ENCODE measurements at regions not wholly inside any gene's neighbourhood (a gene's known extent, or its start where the extent isn't known, plus 50 kb on each side); places are given as distances from the start of the nearest gene placed in this dataset.

DNA sequence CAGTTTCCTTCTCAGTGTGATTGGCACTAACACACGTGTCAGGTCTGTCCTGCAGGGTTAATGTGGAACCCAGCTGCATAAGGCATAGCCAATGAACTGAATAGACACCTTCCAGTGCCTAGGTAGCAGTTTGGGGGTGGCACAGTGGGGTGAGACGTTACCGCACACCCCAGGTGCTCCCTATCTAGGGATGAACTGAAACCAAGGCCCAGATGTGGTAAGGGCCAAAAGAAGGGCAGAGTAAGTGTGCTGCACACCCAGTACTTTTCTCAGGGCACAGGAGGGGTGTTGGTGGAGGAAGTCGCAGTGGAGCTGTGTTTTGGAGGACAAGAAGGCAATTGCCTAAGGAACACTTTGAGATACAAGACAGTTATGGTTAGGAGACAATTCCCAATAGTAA lies 317.9 kb upstream of the TSHZ3 start:
- H3K4me3 ChIP-seq (ENCODE audit: low read length): no peak overlapping the region
- DNase-seq (ENCODE audit: low read depth, low spot score): no peak

DNA sequence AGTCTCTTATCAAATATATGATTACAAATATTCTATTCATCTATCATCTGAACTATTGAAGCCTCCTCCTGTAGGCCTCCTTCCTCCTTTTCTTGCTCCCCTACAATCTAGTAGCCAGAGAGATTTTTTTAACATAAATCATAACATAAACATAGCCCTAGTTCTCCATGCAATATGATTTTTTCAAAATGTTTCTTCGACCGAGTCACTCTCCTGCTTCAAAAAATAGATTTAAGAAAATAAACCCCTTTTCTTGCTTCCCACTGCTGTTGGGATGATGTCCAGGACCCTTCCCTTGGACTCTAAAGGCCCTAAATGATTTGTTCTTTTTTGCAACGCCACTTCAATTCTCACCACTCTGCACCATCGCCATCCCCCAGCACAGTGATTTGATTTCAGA lies 319.7 kb upstream of the TSHZ3 start:
- DNase-seq (ENCODE audit: low read depth, low spot score): no peak
- no peak overlapping the region for H3K4me3 ChIP-seq (ENCODE audit: low read length)

GRCh38 chr19:31670931-31671330 lies 321.7 kb upstream of the TSHZ3 start:
- no peak for DNase-seq (ENCODE audit: low read depth, low spot score)

DNA sequence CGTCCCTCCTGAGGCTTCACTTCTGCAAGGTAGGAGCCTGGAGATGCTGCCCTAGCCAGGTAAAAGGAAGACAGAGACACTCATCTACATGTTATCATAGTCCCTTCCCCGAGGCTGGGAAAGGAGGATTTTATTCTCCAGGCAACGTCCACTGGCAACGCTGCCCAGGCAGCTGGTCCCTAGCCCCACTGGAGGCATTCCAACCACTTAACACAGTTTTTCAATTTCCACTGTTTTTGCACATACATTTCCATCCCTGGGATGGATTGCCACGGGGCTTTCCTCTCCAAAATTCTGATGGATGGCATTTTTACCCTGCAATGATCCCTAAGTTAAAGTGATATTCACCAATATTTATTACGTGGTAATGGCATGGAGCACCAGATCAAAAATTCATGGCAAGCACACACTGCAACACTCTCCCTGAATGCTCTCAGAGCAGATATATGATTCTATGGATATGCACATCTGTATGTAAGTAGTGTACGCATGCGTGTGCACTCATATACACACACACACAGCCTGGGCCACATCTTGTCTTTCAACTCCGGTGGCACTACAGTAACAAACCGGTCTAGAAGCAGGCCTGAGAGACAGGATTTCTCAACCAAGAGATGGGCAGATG lies 322.3 kb upstream of the TSHZ3 start:
- H3K4me3 ChIP-seq (ENCODE audit: low read length): no peak overlapping the region
- no peak for DNase-seq (ENCODE audit: low read depth, low spot score)

More at GRCh38 chr19:31670931-31671330, 321.7 kb upstream of the TSHZ3 start:
- H3K4me3 ChIP-seq (ENCODE audit: low read length): no peak overlapping the region

GRCh38 chr19:31674503-31675192 lies 325.4 kb upstream of the TSHZ3 start:
- no peak for DNase-seq (ENCODE audit: low read depth, low spot score)
- H3K4me3 ChIP-seq (ENCODE audit: low read length): no peak overlapping the region

DNA sequence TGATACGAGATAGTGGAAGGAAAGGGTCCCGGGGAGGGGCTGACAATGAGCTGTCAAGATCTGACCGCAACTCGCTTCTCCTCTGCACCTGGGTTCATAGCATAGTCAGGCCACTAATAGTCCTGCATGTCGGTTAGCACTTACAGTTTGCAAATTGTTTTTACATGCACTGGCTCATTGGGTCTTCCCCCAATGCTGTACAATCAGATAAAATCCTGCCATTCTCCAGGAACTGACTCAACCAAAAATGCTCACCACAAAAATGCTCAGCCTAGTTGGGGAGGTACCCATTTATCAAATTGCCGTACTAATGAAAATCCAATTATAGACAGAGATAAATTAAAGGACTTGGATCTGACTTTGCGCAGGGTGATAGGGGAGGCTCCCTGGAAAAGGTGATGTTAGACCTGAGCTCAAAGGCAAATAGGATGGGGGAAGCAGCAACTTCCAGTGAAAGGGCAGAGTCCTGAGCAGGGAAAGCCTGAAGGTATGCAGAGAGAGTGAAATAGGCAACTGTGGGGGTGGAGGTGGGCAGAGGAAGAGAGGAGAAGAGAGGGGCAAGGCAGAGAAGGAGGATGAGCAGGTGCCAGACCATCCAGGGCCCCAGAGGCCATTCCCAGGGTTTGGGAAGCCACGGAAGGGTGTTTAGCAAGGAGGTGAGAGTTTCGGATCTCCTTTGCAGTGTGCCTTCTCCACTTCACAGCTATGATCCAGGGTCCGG lies 326.1 kb upstream of the TSHZ3 start:
- H3K4me3 ChIP-seq (ENCODE audit: low read length): no peak overlapping the region
- no peak for DNase-seq (ENCODE audit: low read depth, low spot score)

- DNase-seq (ENCODE audit: low read depth, low spot score): no peak
These were observed 327.2 kb upstream of the TSHZ3 start for GRCh38 chr19:31676271-31677004.

GRCh38 chr19:31678421-31678820 lies 329.2 kb upstream of the TSHZ3 start:
- no peak for DNase-seq (ENCODE audit: low read depth, low spot score)
- no peak overlapping the region for H3K4me3 ChIP-seq (ENCODE audit: low read length)

More at GRCh38 chr19:31676271-31677004, 327.2 kb upstream of the TSHZ3 start:
- no peak overlapping the region for H3K4me3 ChIP-seq (ENCODE audit: low read length)

GRCh38 chr19:31681121-31681520 lies 331.9 kb upstream of the TSHZ3 start:
- no peak for DNase-seq (ENCODE audit: low read depth, low spot score)
- H3K4me3 ChIP-seq (ENCODE audit: low read length): no peak overlapping the region

GRCh38 chr19:31693131-31693932 lies 344.1 kb upstream of the TSHZ3 start:
- H3K4me3 ChIP-seq (ENCODE audit: low read length): no peak overlapping the region

DNA sequence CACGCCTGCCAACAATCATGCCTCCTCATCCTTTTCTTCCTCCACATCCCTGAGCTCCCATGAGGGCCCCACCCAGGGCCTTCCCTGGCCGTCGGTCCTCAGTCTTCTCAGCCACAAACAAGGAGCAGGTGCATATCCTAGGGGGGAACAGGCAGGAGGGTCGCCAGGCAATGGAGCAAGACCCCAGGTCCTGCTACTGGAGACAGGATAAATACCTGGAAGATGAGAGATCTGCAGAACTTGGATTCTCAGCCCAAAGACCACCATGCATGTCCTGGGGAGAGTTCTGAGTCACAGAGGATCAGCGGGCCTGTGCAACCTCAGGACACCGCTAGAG lies 344.7 kb upstream of the TSHZ3 start:
- H3K4me3 ChIP-seq (ENCODE audit: low read length): no peak overlapping the region

More at GRCh38 chr19:31693131-31693932, 344.1 kb upstream of the TSHZ3 start:
- DNase-seq (ENCODE audit: low read depth, low spot score): no peak

GRCh38 chr19:31694761-31695160 lies 345.5 kb upstream of the TSHZ3 start:
- no peak for DNase-seq (ENCODE audit: low read depth, low spot score)
- no peak overlapping the region for H3K4me3 ChIP-seq (ENCODE audit: low read length)

More for the DNA sequence above, 344.7 kb upstream of the TSHZ3 start:
- no peak for DNase-seq (ENCODE audit: low read depth, low spot score)

GRCh38 chr19:31699421-31699820 lies 350.2 kb upstream of the TSHZ3 start:
- no peak for DNase-seq (ENCODE audit: low read depth, low spot score)
- no peak overlapping the region for H3K4me3 ChIP-seq (ENCODE audit: low read length)

- H3K4me3 ChIP-seq (ENCODE audit: low read length): no peak overlapping the region
- DNase-seq (ENCODE audit: low read depth, low spot score): no peak
These were observed 351.9 kb upstream of the TSHZ3 start for GRCh38 chr19:31701146-31701545.

GRCh38 chr19:31705656-31706055 lies 356.4 kb upstream of the TSHZ3 start:
- no peak for DNase-seq (ENCODE audit: low read depth, low spot score)
- H3K4me3 ChIP-seq (ENCODE audit: low read length): no peak overlapping the region

DNA sequence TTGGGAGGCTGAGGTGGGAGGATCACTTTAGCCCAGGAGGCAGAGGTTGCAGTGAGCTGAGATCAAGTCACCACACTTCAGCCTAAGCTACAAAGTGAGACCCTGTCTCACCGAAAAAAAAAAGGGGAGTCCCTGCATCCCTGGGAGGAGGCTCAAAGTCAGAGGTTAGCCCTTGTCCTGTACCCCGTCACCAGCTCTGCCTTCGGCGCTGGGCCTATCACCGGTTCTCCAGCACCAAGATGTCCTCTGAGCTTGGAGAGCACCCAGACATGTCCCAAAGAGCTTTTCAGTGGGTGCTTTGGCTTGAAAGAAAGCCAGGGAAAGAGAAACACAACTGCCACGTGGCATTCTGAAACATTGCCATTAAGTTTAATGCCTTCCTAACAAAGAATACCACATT lies 356.9 kb upstream of the TSHZ3 start:
- no peak for DNase-seq (ENCODE audit: low read depth, low spot score)
- H3K4me3 ChIP-seq (ENCODE audit: low read length): no peak overlapping the region

DNA sequence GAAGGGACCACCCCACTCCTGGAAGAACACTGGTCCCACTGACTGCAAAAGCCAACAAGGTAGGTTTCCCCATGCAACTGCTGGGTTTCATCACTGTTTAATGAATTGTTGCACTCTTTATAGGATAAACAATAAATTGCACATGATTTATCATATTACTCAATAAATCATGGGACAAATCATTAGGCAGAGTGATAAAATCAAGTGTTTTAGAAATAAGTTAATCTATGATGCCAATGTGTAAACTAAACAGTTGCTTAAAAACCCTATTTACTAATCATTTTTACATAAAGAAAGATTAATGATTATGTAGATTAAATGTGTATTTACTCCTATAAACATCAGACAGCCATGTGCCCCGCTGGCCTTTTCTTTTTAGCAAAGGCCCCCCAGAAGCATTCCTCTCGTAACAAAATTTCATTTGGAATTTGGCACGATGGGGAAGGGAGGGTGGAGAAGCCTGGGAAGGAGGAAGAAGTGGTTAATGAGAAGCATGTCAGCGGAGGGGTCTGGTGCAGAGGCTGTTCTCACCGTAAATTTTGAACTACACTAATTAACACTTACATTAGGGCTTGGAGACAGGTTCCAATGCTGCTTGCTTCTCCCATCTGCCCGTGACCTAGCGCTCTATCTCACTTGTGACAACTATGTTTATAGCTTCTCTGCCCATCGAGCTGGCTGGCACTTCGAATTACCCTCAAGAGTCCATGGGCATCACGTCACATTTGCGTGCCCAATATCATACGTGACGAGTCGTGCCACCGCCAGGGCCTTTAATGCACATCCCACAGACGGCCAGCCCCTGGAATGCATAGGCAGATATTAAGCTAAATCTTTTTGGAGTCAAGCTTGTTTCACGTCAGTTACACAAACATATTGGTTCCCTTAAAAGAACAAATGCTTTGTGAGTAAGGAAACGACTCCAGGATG lies 357.7 kb upstream of the TSHZ3 start:
- no peak overlapping the region for H3K4me3 ChIP-seq (ENCODE audit: low read length)
- DNase-seq (ENCODE audit: low read depth, low spot score): no peak

DNA sequence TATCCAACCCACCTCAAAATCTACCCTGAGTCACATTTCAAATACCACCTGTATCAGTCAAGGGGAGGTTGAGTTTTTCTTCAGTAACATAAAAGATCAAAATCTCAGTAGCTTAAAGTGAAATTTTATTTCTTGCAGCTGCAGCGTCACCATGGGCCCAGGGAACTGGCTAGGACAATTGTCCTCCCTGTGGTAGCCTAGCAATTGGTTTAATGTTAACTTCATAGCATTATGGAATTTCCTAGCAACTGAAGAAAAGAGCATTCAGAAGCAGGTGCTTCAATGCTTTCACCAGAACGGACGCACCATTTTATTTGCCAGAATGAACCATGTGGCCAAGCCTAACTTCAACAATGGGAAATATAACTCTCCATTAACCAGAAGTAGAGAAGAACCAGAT lies 359.3 kb upstream of the TSHZ3 start:
- no peak for DNase-seq (ENCODE audit: low read depth, low spot score)
- H3K4me3 ChIP-seq (ENCODE audit: low read length): no peak overlapping the region
